Pancreas (tissue), 10 donors: ENCODE measurements at regions not wholly inside any gene's neighbourhood (a gene's known extent, or its start where the extent isn't known, plus 50 kb on each side); places are given as distances from the start of the nearest gene placed in this dataset.

Source experiments
- ATAC-seq, 4 donors: fragments of 200-7000 bp; cut with Tn5 transposase; one replicate each; pipeline versions ENCODE4 v1.8.0 to v1.9.1; 2020; ENCODE audit warnings: mild to moderate bottlenecking in 4 of 4, moderate library complexity in 4 of 4
- DNase-seq, 6 donors: peaks; one replicate each; pipeline ENCODE4 v3.0.0-alpha.2; 2020
- FAIRE-seq: peaks from 2 replicates; lab custom pipeline; 2012; peaks lifted over from hg19 to GRCh38; lab: Jason Lieb, UNC
- H3K27ac ChIP-seq, 4 donors: fragments of 200-600 bp; sonication (generic); 1 replicate in 3 of 4; 2 replicates in 1 of 4; pipeline versions ENCODE4 v1.5.0 to v1.8.0; 2020
- H3K27me3 ChIP-seq, 4 donors: fragments of 200-600 bp; one replicate each; pipeline ENCODE4 v1.8.0; 2021
- H3K36me3 ChIP-seq, 3 donors: fragments of 200-600 bp; sonication (generic) in 1 of 3; one replicate each; pipeline versions ENCODE4 v1.5.0 to v1.8.0; 2020 to 2021
- H3K4me1 ChIP-seq, 3 donors: fragments of 200-600 bp; one replicate each; pipeline ENCODE4 v1.8.0; 2021
- H3K4me3 ChIP-seq, 4 donors: fragments of 200-600 bp; sonication (generic) in 2 of 4; one replicate each; pipeline versions ENCODE4 v1.5.0 to v1.8.0; 2020 to 2021
- H3K9me3 ChIP-seq, 4 donors: fragments of 200-600 bp; one replicate each; pipeline ENCODE4 v1.8.0; 2021
- WGBS, 2 donors: extraction: QIAGEN DNeasy Blood & Tissue Kit; methylation state at CpG; one replicate each; pipeline ENCODE4 v1.1.7; 2013; 5-methylcytosine and 5-hydroxymethylcytosine counted together
- intact Hi-C, 3 donors: fragments of 100-400 bp; cut with DNase I; formaldehyde crosslinking; loops; one replicate each; pipeline versions ENCODE4 v1.11.1 to v1.14.2; 2022
- TF ChIP-seq, protein P1 (sequence below), 4 donors: fragments of 200-600 bp; sonication (generic) in 3 of 4; IDR thresholded peaks; one replicate each; pipeline versions ENCODE4 v1.5.0 to v1.8.0; 2021; ENCODE audit warnings: antibody characterized with exemption in 4 of 4
- donor health status: healthy with polysubstance abuse.
- donor health status: DM: no; HTN: no; CAD: no; lungs with moderate emphysema.
- donor health status: DM: no; HTN: no; CAD: no.
- donor health status: control.
- donor health status: control.
- donor health status: Bipolar disorder and iron deficiency.
- donor health status: DM: yes; HTN: yes; CAD: no.
- donor health status: DM: no; HTN: no; CAD: no.
- donor health status: DM: no; HTN: no; CAD: no.
- donor health status: DM: yes; HTN: yes; CAD: no.

DNA sequence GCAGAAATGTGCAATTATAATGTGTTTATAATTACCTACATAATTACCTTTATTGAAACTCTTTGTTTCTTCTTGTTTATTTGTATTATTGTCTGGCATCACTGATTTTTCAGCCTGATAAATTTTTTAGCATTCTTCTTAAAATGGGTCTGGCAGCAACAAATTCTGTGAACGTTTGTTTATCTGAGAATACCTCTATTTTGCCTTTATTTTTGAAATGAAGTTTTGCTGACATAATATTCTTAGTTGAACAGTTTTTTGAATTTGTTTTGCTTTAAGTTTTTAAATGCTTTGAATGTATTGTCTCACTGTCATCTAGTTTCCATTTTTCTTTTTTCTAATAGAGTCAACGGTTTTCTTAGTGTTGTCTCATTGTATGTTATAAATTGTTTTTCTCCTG lies 1152.0 kb upstream of the CDH2 start:
- H3K27me3 ChIP-seq, result no peaks in the 10 kb centered on the region
- H3K36me3 ChIP-seq, result no peaks in the 10 kb centered on the region
- TF ChIP-seq, protein P1, sequence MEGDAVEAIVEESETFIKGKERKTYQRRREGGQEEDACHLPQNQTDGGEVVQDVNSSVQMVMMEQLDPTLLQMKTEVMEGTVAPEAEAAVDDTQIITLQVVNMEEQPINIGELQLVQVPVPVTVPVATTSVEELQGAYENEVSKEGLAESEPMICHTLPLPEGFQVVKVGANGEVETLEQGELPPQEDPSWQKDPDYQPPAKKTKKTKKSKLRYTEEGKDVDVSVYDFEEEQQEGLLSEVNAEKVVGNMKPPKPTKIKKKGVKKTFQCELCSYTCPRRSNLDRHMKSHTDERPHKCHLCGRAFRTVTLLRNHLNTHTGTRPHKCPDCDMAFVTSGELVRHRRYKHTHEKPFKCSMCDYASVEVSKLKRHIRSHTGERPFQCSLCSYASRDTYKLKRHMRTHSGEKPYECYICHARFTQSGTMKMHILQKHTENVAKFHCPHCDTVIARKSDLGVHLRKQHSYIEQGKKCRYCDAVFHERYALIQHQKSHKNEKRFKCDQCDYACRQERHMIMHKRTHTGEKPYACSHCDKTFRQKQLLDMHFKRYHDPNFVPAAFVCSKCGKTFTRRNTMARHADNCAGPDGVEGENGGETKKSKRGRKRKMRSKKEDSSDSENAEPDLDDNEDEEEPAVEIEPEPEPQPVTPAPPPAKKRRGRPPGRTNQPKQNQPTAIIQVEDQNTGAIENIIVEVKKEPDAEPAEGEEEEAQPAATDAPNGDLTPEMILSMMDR (IDR thresholded peaks at IDR 0.05), result no peak
- no peaks in the 10 kb centered on the region for H3K4me1 ChIP-seq
- WGBS, 2 donors, result 38 to 39% methylated on average over 2 of the region's 2 CpGs
- no peak overlapping the region for H3K4me3 ChIP-seq
- no peak for FAIRE-seq
- no peak for ATAC-seq
- DNase-seq, result no peak
- no peaks in the 10 kb centered on the region for H3K9me3 ChIP-seq
- H3K27ac ChIP-seq, result no peak overlapping the region
- intact Hi-C loops, result no loop called here

DNA sequence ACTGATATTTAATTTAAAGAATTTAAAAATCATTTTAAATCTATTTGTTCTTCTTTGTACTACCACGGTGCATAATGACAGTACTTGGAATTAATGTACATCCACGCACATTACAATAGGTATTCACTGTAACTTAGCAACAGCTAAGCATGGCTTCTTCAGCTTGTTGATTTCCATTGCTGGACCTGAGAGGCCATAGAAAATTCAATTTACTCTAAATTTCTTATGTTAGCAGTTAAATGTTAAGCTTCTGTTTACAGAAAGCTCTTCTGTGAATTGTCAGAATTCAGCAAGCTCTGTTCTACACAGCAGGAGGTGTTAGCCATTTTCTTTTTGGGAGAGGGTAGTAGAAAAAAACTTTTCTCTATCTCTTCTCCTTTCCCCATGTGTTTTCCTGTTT lies 1149.3 kb upstream of the CDH2 start:
- Histone ChIP-seq H3K27ac (no peak overlapping the region), H3K9me3 (no peaks in the 10 kb centered on the region), H3K4me1 (no peaks in the 10 kb centered on the region), H3K27me3 (no peaks in the 10 kb centered on the region), H3K36me3 (no peaks in the 10 kb centered on the region), H3K4me3 (no peak overlapping the region)
- ATAC-seq (no peak), FAIRE-seq (no peak), DNase-seq (no peak)
- TF ChIP-seq, protein P1 (IDR thresholded peaks at IDR 0.05), result no peak
- 31 to 33% methylated on average over 2 of the region's 2 CpGs for WGBS, 2 donors
- intact Hi-C loops, result no loop called here

DNA sequence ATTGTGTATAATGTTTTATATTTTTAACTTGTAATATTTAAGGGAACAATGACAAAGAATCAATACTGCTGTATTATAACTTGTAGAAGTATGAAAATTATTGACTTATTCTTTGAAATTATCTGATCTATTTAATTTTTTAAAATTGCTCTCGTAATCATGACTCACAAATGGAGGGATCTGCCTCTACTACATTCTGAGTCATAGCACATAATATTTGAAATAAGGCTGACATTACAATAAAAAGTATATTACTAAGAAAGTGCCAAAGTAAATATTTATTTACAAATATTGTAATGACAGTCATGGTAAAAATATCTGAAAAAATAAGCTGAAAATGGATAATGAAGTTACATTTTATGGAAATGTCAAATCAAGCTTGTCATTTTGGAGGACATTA lies 1144.6 kb upstream of the CDH2 start:
- Histone ChIP-seq H3K4me3 (no peak overlapping the region), H3K27me3 (no peaks in the 10 kb centered on the region), H3K4me1 (no peaks in the 10 kb centered on the region), H3K9me3 (no peaks in the 10 kb centered on the region), H3K36me3 (no peaks in the 10 kb centered on the region), H3K27ac (no peak overlapping the region)
- 47 to 55% methylated on average over 1 of the region's 1 CpG for WGBS, 2 donors
- FAIRE-seq, result no peak
- TF ChIP-seq, protein P1 (IDR thresholded peaks at IDR 0.05), result no peak
- ATAC-seq, result no peak
- DNase-seq, result no peak
- intact Hi-C loops, result no loop called here

DNA sequence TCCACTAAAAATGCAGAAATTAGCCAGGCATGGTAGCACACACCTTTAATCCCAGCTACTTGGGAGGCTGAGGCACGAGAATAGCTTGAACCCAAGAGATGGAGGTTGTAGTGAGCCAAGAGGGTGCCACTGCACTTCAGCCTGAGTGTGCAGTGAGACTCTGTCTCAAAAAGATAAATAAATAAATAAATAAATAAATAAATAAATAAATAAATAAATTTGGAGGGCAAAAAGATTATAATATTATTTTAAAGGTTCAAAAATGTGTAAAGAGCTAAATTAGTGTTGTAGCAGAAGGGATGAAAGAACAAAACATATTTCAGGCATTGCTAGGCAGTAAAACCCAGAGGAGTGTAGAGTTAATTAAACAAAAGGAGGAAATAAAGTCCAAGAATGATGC lies 1136.4 kb upstream of the CDH2 start:
- TF ChIP-seq, protein P1 (IDR thresholded peaks at IDR 0.05), result no peak
- H3K27me3 ChIP-seq, result no peaks in the 10 kb centered on the region
- no peak for DNase-seq
- FAIRE-seq, result no peak
- no peaks in the 10 kb centered on the region for H3K9me3 ChIP-seq
- intact Hi-C loops, result no loop called here
- WGBS, 2 donors, result 42 to 59% methylated on average over 1 of the region's 1 CpG
- no peak for ATAC-seq
- no peak overlapping the region for H3K27ac ChIP-seq
- H3K4me3 ChIP-seq, result no peak overlapping the region
- H3K36me3 ChIP-seq, result no peaks in the 10 kb centered on the region
- no peaks in the 10 kb centered on the region for H3K4me1 ChIP-seq

DNA sequence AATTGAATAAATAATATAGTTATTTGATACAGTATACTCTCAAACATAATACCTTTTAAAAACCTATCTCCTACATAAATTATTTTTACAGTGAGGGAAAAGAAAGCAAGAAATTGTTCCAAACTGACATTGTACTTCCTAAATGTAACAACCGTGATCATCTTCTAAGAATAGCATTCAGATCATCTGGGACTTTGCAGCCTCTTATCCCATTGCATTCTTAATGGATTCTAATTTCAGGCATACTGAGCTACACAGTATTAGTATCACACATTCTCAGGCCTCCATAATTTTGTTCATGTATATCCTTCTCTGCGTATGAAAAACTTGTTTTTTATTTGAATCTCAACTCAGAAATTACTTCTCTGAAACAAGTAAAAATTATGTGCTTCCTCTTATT lies 1134.7 kb upstream of the CDH2 start:
- intact Hi-C loops, result no loop called here
- Histone ChIP-seq H3K27ac (no peak overlapping the region), H3K9me3 (no peaks in the 10 kb centered on the region), H3K4me1 (no peaks in the 10 kb centered on the region), H3K4me3 (no peak overlapping the region), H3K36me3 (no peaks in the 10 kb centered on the region), H3K27me3 (no peaks in the 10 kb centered on the region)
- TF ChIP-seq, protein P1 (IDR thresholded peaks at IDR 0.05), result no peak
- no peak for ATAC-seq
- FAIRE-seq, result no peak
- no peak for DNase-seq
- 61 to 66% methylated on average over 2 of the region's 2 CpGs for WGBS, 2 donors
